SK-N-MC (cell line): ENCODE measurements at regions not wholly inside any gene's neighbourhood (a gene's known extent, or its start where the extent isn't known, plus 50 kb on each side); places are given as distances from the start of the nearest gene placed in this dataset.

Experiments used
- DNase-seq: peaks from one replicate; pipeline ENCODE4 v3.0.0-alpha.2; 2011; ENCODE audit warnings: low read depth, low spot score
- H3K27ac ChIP-seq: fragments of 200-600 bp; sonication (generic); 2 replicates; pipeline ENCODE4 v1.5.1; 2016; ENCODE audit warnings: mixed run types
- H3K36me3 ChIP-seq: fragments of 200-600 bp; sonication (generic); 2 replicates; pipeline ENCODE4 v1.6.1; 2017; ENCODE audit warnings: antibody characterized with exemption, low read length, mixed read lengths; ENCODE audit not compliant: insufficient read depth
- H3K4me3 ChIP-seq: fragments of 200-600 bp; sonication (generic); 2 replicates; pipeline ENCODE4 v1.5.1; 2016
- H3K9ac ChIP-seq: fragments of 200-600 bp; sonication (generic); 2 replicates; pipeline ENCODE4 v1.8.0; 2017; ENCODE audit warnings: mixed run types, mixed read lengths; ENCODE audit not compliant: insufficient read length
- H3K9me3 ChIP-seq: fragments of 200-600 bp; sonication (generic); 2 replicates; pipeline ENCODE4 v1.6.1; 2017; ENCODE audit warnings: low read depth, mild to moderate bottlenecking, antibody characterized with exemption, low read length, moderate library complexity, mixed read lengths
- EZH2 ChIP-seq: fragments of 200-600 bp; sonication (generic); IDR thresholded peaks from one replicate; pipeline ENCODE4 v1.6.1; 2017; ENCODE audit warnings: antibody characterized with exemption
- FOXP2 ChIP-seq: optimal IDR thresholded peaks from 2 replicates; pipeline ENCODE3; 2011; ENCODE audit warnings: mild to moderate bottlenecking, moderate library complexity; ENCODE audit not compliant: insufficient read depth; ENCODE audit errors: extremely low read length, control extremely low read depth
- POLR2AphosphoS5 ChIP-seq: IDR thresholded peaks from 2 replicates; pipeline ENCODE4 v1.6.1; 2012; ENCODE audit warnings: mild to moderate bottlenecking, low read depth, low read length, borderline replicate concordance

- H3K4me3 ChIP-seq: no peak overlapping the region
- no peaks in the 10 kb centered on the region for H3K9me3 ChIP-seq
- TF ChIP-seq FOXP2: no peak
- TF ChIP-seq EZH2: no peak
- no peak for TF ChIP-seq POLR2AphosphoS5
- H3K9ac ChIP-seq: no peak overlapping the region
- H3K27ac ChIP-seq: no peak overlapping the region
- DNase-seq: no peak
- H3K36me3 ChIP-seq: no peaks in the 10 kb centered on the region
Measured at GRCh38 chr15:46556010-46556409, 921.2 kb downstream of the SQOR start.

DNA sequence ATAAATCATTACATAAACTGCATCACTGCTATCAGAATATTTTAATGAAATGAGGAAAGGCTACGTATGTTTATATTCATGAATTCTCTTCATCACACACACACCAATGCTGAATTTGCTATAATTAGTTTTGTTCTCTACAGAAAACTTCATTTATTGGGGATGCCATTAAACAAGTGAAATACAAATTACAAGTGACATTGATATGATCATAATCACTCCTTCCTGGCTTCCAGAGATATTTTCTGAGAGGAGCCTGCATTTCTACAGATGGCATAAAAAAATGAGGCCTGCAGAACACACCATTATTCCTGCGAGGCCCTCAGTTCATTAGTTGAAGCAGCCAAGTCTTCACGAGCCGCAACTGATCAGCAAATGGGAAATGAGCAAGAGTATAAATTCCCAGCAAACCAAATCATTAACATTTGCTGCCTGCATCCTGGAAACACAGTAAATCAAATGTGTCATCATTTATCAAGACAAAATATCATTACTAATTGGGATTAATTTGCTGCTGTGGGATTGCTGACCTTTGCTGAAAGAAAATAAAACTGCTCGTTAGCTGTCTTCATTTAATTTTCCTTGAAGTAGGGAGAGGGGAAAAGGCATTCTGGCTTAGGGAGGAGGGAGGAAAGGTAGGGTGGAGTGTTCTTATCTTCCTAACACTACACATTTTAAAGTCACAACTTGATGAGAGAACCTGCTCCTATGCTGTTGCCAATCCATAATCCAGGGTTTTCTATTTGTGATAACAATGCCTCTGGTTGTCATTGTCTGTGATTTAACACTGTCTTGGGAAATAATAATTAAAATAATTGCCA lies 921.9 kb downstream of the SQOR start:
- TF ChIP-seq POLR2AphosphoS5 (no peak), FOXP2 (no peak), EZH2 (no peak)
- no peak for DNase-seq
- no peak overlapping the region for H3K4me3 ChIP-seq
- H3K27ac ChIP-seq: no peak overlapping the region
- H3K9me3 ChIP-seq: no peaks in the 10 kb centered on the region
- no peaks in the 10 kb centered on the region for H3K36me3 ChIP-seq
- H3K9ac ChIP-seq: no peak overlapping the region

- Histone ChIP-seq H3K4me3 (no peak overlapping the region), H3K27ac (no peak overlapping the region), H3K9me3 (no peaks in the 10 kb centered on the region), H3K9ac (no peak overlapping the region), H3K36me3 (no peaks in the 10 kb centered on the region)
- no peak for DNase-seq
- TF ChIP-seq FOXP2: no peak
- no peak for TF ChIP-seq EZH2
- TF ChIP-seq POLR2AphosphoS5: no peak
Measured at GRCh38 chr15:46567968-46568367, 933.1 kb downstream of the SQOR start.

DNA sequence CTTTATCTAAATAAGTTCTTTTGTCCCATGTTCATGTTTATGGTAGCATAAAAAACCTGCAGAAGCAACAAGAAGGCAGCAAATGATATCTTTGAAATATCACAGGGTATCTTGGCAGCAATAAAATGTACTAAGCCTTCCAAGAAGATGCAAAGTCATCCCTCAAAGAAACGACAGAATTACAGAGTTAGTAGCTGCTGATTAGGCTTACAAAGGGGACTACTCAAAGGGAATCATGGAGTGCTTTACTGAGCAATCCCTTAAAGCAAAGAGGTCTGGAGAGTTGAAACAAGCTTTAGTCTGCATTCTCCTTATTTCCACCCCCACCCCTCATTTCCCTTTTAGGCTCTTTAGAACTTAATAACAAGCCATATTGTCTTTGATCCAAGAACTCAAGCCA lies 935.0 kb downstream of the SQOR start:
- no peak for TF ChIP-seq FOXP2
- no peak for TF ChIP-seq POLR2AphosphoS5
- no peak for TF ChIP-seq EZH2
- no peak overlapping the region for H3K4me3 ChIP-seq
- H3K27ac ChIP-seq: no peak overlapping the region
- no peak overlapping the region for H3K9ac ChIP-seq
- no peaks in the 10 kb centered on the region for H3K9me3 ChIP-seq
- DNase-seq: no peak
- no peaks in the 10 kb centered on the region for H3K36me3 ChIP-seq

DNA sequence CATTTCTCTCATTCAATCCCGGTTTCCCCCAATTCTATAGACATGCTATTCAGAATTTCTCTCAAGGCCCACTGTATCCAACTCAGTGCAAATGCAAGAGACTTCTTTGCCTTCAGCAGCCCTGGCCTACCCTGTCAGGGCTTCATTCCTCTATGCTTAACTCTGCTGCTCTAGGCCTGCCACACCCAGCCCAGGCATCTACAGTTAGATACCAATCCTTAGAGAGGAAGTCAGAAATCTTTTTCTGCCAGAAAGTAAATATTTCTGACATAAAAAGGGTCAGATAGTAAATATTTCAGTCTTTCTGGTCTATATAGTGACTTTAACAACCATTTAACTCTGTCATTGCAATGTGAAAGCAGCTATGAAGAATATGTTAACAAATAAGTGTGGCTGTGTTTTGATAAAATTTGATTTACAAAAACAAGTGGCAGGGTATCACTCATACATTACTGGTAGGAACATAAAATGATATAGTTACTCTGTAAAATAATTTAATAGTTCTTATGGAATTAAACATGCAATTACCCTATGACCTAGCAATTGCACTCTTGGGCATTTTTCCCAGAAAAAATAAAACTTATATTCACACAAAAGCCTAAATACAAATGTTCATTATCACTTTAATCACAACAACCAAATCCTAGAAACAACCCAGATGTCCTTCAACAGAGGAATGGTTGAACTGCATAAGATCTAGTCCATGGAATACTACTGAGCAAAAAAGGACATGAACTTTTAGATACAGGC lies 942.0 kb downstream of the SQOR start:
- no peak for DNase-seq
- no peak overlapping the region for H3K27ac ChIP-seq
- TF ChIP-seq FOXP2: no peak
- no peak for TF ChIP-seq POLR2AphosphoS5
- TF ChIP-seq EZH2: no peak
- H3K9me3 ChIP-seq: no peaks in the 10 kb centered on the region
- no peak overlapping the region for H3K4me3 ChIP-seq
- H3K9ac ChIP-seq: no peak overlapping the region
- no peaks in the 10 kb centered on the region for H3K36me3 ChIP-seq

GRCh38 chr15:46577767-46578166 lies 942.9 kb downstream of the SQOR start:
- Histone ChIP-seq H3K9me3 (no peaks in the 10 kb centered on the region), H3K36me3 (no peaks in the 10 kb centered on the region), H3K4me3 (no peak overlapping the region), H3K9ac (no peak overlapping the region), H3K27ac (no peak overlapping the region)
- TF ChIP-seq POLR2AphosphoS5 (no peak), EZH2 (no peak), FOXP2 (no peak)
- no peak for DNase-seq

DNA sequence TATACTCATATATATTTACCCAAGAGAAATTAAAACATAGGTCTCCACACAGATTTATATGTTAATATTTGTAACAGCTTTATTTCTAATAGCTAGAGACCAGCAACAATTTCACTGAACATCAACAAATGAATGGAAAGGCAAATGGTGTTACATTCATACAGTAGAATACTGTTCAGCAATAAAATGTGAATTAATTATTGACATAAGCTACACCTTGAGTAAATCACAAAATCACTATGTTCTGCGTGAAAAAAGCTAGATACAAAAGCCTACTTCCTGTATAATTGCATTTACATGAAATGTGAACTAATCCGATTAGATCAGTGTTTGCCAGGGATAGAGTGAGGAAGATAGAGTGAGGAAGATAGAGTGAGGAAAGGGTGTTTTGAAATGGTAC lies 945.7 kb downstream of the SQOR start:
- Histone ChIP-seq H3K27ac (no peak overlapping the region), H3K9me3 (no peaks in the 10 kb centered on the region), H3K36me3 (no peaks in the 10 kb centered on the region), H3K4me3 (no peak overlapping the region), H3K9ac (no peak overlapping the region)
- TF ChIP-seq FOXP2 (no peak), POLR2AphosphoS5 (no peak), EZH2 (no peak)
- no peak for DNase-seq

DNA sequence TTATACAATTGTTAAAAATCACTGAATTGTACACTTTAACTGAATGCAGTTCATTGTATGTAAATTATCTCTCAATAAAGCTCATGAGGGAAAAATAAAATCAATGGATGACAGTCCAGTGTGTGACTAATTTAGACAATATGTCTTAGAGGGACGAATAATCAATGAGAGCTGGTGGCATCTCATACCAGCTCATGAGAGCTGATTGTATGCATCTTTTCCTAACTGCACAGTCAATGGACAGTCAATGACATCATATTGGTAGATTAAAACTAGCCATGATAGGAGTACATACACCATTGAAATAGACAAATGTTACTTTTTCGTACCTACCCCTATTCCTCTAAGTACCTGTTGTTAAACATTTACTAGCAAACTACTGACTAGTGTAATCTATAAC lies 946.1 kb downstream of the SQOR start:
- DNase-seq: no peak
- Histone ChIP-seq H3K27ac (no peak overlapping the region), H3K4me3 (no peak overlapping the region), H3K9me3 (no peaks in the 10 kb centered on the region), H3K36me3 (no peaks in the 10 kb centered on the region), H3K9ac (no peak overlapping the region)
- TF ChIP-seq POLR2AphosphoS5 (no peak), EZH2 (no peak), FOXP2 (no peak)
